NCI-H510A treated with DMSO at 0.1 percent for 48 hours (cell line): ENCODE measurements at regions not wholly inside any gene's neighbourhood (a gene's known extent, or its start where the extent isn't known, plus 50 kb on each side); places are given as distances from the start of the nearest gene placed in this dataset.
"Not testable (repeated sequence)": the region's sequence is repeated elsewhere in the genome, so short reads cannot be mapped to it uniquely, and the experiment has no call there.

Source experiments
- DNase-seq: peaks from one replicate; lab custom pipeline; 2025; lab: John Stamatoyannopoulos, UW

DNA sequence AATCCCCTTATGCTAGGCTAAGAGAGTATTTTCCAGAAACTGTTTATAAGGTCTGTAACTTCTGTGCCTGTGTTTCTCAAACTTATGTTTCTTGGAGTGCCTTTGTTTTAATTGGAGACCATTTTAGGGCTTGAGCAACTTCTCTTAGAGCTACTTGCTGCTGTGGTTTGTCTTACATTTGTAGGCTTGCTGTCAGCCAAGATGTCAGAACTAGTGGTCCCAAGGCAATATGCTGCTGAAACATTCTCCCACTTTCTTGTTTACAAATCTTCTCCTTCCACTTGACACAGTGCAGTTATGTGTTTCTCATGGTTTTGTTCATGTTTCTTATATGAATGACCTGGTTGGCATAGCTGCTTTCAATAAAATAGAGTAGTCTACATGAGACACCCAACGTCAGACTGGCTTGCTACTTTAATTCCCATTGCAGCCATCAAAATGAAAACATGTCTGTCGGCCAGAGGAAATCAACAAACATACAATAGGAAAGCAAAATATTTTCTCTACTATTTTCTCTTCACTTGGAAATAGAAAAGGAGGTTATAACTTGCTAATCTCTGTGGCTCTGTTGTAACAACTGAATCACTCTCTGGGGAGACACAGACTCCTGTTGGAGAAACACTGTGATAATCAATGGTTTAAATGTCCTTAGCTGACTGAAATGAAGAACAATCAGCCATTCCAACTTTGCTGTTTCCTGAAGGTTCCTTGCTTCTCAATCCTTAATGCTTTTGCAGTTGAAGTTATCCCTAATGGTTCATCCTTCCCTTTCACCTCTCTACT is 426.4 kb downstream of the PDGFC start:
- DNase-seq, result no peak

- DNase-seq, result no peak
Observed at GRCh38 chr4:156539376-156539775, 432.2 kb downstream of the PDGFC start.

- no peak for DNase-seq
Observed at GRCh38 chr4:156538651-156539257, 432.8 kb downstream of the PDGFC start.

DNA sequence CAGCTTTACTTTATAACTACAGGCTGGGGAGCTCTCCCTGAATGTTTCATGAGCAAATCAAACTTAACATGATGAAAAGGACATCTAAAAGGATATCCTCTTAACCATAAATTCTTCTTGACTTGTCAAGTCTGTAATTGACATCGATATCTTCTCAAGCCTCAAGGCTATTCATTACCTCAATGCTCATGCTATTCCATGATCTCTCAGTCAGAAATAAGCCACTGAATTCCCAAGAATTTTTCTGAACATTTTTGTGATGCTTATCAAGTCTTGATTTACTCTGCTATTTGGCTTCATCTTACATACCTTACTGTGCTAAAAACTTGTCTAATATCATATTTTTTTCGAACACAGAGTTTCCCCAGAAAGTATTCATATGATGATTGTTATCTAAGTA is 433.4 kb downstream of the PDGFC start:
- DNase-seq, result no peak

- DNase-seq, result no peak
Observed at GRCh38 chr4:156537286-156537685, 434.3 kb downstream of the PDGFC start.

GRCh38 chr4:156536661-156537060 is 434.9 kb downstream of the PDGFC start:
- DNase-seq, result no peak

- no peak for DNase-seq
Observed at GRCh38 chr4:156534205-156534604, 437.4 kb downstream of the PDGFC start.

GRCh38 chr4:156528216-156528615 is 443.4 kb downstream of the PDGFC start:
- no peak for DNase-seq

DNA sequence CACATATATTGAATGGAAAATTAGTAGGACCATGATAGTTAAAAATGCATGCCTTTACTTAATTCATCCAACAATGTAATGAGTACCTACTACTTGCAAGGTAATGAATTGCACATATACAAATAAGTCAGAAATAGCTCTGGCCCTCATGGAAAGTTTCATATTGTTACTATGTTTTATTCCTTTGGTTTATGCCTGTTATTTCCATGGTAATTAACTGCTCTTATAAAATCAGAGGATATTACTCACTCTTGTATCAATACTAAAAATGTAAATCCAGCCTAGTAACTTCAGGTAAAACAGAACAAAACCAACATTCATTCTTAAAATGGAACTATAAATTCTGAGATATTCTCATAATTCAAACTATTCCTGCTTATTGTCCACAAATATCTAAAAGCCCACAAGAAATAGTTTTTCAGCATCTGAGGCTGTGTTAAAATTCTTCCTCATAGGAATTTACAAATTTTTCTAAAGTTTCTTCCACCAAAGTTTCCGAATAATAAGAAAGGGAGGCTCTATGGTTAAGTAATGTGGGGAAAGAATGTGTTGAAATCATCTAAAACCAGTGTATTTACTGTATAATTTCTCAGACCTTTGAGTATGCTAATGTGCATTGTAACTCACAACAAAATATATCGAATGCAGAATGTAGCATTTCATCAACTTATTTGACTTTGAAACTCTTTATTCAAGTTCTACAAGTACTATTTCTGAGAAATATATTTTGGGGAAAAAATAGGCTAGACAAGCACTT is 444.2 kb downstream of the PDGFC start:
- no peak for DNase-seq

DNA sequence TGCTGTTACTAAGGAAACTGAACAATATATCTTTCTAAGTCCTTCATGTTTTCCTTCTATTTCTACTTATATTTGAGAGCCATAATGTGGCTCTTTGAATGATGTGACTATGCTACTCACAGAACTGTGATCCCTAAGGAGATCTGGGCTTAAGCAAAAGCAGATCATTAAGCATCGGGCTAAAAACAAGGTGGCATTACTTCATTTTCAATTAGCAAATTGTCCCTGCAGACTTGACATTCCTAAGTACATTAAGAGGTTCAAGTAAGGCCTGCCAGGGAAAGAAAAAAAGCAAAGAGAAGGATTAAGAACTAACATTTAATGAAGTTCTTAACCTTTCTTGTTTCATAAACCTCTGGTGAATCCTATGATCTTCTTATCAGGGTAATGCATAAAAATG is 447.6 kb downstream of the PDGFC start:
- DNase-seq, result no peak

DNA sequence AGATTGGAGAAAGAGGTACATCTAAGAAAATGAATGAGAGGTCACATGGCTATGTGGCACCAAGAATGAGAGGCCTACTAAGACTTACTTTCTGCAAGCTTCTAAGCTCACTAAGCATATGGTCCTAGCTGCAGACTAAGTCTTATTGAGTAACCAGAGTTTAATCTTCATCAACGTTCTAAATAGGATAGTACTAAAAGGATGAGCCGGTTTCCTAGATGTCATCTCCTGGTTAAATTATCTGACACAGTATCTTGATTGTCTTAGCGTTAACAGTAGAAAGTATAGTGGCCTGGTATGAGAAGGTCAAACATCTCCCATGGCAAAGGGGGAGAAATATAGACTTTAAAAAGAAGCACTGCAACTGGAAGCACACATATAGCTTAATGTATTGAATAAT is 448.1 kb downstream of the PDGFC start:
- DNase-seq, result no peak

DNA sequence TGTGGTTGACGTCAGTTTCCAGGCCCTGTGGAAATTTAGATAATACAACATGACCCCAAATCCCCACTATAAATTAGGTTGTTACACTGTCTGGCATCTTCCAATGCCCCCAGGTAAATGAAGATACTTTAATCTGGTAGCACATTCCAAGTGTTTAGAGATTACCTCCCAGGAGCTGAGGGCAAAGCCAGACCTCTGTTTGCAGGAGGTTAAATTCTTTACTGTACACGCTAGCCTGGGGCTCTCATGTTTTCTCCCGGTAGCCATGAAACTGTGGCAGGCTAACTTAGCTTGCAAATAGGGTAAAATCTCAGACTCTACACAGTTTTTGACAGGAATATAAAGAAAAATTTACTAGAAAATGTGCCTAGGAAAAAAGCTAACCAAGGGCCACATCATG is 450.0 kb downstream of the PDGFC start:
- DNase-seq, result no peak

DNA sequence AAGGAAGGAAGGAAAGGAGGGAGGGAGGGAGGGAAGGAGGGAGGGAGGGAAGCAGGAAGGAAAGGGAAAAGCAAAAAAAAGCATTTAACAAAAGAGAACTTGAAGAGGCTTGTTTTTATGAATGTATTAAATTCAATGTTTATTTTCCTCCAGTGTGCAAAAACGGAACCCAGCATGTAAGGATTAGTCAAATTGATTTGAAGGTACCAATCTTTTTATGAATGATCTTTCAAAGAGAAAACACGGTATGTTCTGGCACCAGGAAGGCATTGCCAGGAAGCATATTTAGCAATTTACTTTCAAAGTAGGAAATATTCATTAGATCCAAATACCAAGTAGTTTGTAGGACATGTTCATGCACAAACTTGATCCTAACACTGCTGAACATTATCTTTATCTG is 453.6 kb downstream of the PDGFC start:
- DNase-seq, result no peak

- no peak for DNase-seq
Observed at GRCh38 chr4:156517546-156517945, 454.1 kb downstream of the PDGFC start.

DNA sequence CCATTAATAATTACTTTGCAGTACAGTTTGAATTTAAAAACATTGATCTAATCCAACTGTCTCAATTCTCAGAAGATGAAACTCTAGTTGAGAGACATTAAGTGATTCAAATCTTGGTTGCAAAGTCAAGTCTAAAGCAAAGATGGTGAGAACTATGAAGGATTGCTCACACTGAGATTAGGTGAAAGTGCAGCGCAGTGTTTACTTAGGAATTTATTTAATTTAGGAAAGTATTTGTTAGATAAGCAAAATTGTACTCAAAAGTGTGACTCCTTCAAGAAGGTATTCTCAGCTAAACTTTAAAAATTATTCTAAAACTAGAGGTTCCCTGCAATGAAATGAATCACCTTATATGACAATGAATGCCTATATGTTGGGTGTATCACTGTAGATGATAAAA is 454.9 kb downstream of the PDGFC start:
- no peak for DNase-seq

DNA sequence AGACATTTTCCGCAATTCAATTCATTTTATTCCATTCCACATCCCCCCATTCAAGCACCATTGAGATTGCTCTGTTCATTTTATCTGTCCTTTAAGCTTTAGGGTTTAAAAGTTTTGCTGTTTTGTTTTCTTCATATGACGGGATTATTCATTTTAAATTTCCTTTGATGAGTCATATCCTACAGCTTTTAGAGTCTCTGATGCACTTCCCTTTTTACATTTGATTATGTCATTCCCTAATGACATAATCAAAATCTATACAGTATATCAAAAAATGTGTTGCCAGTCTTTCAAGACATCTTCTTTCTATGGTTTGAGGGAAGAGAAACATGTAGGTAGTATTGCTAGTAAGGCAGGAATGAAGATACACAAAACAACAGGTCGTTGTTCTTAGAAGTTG is 456.3 kb downstream of the PDGFC start:
- DNase-seq, result no peak

GRCh38 chr4:156512622-156513021 is 459.0 kb downstream of the PDGFC start:
- DNase-seq, result peak; percentile 5

DNA sequence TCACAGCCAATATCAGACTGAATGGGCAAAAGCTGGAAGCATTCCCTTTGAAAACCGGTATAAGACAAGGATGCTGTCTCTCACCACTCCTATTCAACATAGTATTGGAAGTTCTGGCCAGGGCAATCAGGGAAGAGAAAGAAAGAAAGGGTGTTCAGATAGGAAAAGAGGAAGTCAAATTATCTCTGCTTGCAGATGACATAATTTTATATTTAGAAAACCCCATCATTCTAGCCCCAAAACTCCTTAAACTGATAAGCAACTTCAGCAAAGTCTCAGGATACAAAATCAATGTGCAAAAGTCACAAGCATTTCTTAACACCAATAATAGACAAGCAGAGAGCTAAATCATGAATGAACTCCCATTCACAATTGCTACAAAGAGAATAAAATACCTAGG is 461.7 kb downstream of the PDGFC start:
- DNase-seq, result not testable (repeated sequence)

- no peak for DNase-seq
Observed at GRCh38 chr4:156505341-156505955, 466.2 kb downstream of the PDGFC start.

DNA sequence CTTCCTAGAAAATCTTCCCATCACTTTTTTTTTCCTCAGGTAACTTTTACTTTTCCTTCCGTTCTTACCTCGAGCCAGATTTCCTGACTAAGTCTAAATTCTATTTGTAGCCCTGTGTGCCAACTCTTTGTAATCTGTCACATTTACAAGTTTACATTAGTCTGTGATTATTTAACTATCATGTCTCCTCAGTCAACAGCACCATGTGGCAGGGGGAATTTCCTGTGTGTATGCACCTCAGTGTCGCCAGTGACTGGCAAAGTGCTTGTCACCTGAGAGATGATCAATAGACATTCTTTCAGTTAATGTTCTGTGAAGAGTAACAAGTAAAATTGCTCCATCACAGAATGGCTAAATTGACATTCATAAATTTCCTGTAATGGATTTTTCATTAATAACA is 468.5 kb downstream of the PDGFC start:
- DNase-seq, result no peak

DNA sequence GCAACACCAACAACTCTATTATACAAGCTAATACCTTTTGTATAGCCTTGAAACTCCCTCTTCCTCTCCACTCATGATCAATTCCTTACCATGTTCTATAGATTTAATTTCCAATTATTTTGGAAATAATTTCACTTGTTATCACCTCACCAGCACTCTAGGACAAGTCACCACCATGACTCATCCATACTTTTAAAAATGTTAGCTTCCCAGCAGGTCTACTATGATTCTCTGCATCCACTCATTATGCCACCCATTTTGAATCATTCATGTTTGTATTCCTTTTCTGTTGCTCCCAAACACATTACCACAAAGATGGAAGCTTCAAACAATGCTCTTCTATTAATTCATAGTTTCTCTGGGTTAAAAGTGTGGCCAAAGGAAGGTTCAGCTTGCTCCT is 469.6 kb downstream of the PDGFC start:
- DNase-seq, result no peak

DNA sequence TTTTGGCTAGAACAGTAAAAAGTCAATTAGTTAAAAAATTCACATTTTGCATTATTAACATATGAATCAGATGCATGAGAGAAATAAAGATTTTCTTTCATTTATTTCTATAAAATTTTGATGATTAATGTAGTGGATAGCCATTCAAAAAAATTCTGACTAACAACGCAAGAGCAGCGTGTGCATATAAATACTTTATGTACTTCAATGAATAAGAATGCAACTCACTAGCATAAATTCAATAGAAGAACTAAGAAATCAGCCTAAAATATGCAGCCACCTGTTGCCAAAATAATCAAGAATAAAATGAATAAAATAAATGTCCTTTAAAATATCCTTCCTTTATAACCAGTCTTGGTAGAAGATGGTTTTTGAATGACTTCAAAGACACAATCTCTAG is 471.9 kb downstream of the PDGFC start:
- DNase-seq, result no peak

- DNase-seq, result no peak
Observed at GRCh38 chr4:156497486-156497885, 474.1 kb downstream of the PDGFC start.
